OCI-LY3 (cell line): ENCODE measurements at regions not wholly inside any gene's neighbourhood (a gene's known extent, or its start where the extent isn't known, plus 50 kb on each side); places are given as distances from the start of the nearest gene placed in this dataset.

Source experiments
- H2AFZ ChIP-seq: fragments of 200-600, 300-600 bp; shearing (Covaris generic); 2 replicates; pipeline ENCODE4 v1.6.0; 2014; ENCODE audit warnings: antibody characterized with exemption, low read depth, low read length
- H3K27ac ChIP-seq: fragments of 200-600, 300-600 bp; sonication (generic); 2 replicates; pipeline ENCODE4 v1.5.1; 2014; ENCODE audit warnings: mild to moderate bottlenecking, low read length, moderate library complexity, mixed read lengths
- H3K27me3 ChIP-seq: fragments of 200-600, 300-600 bp; sonication (generic); 2 replicates; pipeline ENCODE4 v1.6.1; 2014; ENCODE audit warnings: low read depth, low read length, mixed read lengths
- H3K36me3 ChIP-seq: fragments of 200-600, 300-600 bp; sonication (generic); replicated peaks from 2 replicates; pipeline ENCODE3; 2014; ENCODE audit warnings: low read depth, low read length, mixed read lengths
- H3K4me1 ChIP-seq: fragments of 300-600, 200-600 bp; sonication (generic); 2 replicates; pipeline ENCODE4 v1.6.1; 2014; ENCODE audit warnings: low read length, mixed read lengths
- H3K4me2 ChIP-seq: fragments of 200-600, 300-600 bp; sonication (generic); 2 replicates; pipeline ENCODE4 v1.6.1; 2014; ENCODE audit warnings: low read length, mixed read lengths
- H3K4me3 ChIP-seq: fragments of 300-600, 200-600 bp; sonication (generic); 2 replicates; pipeline ENCODE4 v1.5.1; 2014; ENCODE audit warnings: antibody characterized with exemption, mild to moderate bottlenecking, low read length, moderate library complexity
- H3K79me2 ChIP-seq: fragments of 300-600, 200-600 bp; shearing (Covaris generic); 2 replicates; pipeline ENCODE4 v1.6.1; 2014; ENCODE audit warnings: mild to moderate bottlenecking, low read length, mixed read lengths
- H3K9ac ChIP-seq: fragments of 300-600, 200-600 bp; shearing (Covaris generic); 2 replicates; pipeline ENCODE4 v1.6.0; 2014; ENCODE audit warnings: mild to moderate bottlenecking, low read length, moderate library complexity
- H3K9me3 ChIP-seq: fragments of 200-600, 300-600 bp; shearing (Covaris generic); 2 replicates; pipeline ENCODE4 v1.6.1; 2014; ENCODE audit warnings: low read length, mixed read lengths; ENCODE audit not compliant: insufficient read depth
- H4K20me1 ChIP-seq: fragments of 200-600, 300-600 bp; sonication (generic); 2 replicates; pipeline ENCODE4 v1.6.1; 2016; ENCODE audit warnings: low read length, mixed read lengths; ENCODE audit not compliant: insufficient read depth
- CTCF ChIP-seq: fragments of 200-600, 300-600 bp; sonication (generic); IDR thresholded peaks from 2 replicates; pipeline ENCODE4 v1.5.1; 2014; ENCODE audit warnings: antibody characterized with exemption, low read length, low read depth
- EZH2phosphoT487 ChIP-seq: fragments of 200-600 bp; shearing (Covaris generic); IDR thresholded peaks from 2 replicates; pipeline ENCODE4 v1.6.1; 2018; ENCODE audit warnings: antibody characterized with exemption, mixed run types, low read depth

GRCh38 chr10:131500892-131501291, 189.4 kb upstream of the TCERG1L start:
- Histone ChIP-seq H3K79me2 (no peaks in the 10 kb centered on the region), H3K4me1 (no peaks in the 10 kb centered on the region), H2AFZ (no peak overlapping the region), H3K4me2 (no peak overlapping the region), H3K36me3 (no peaks in the 10 kb centered on the region), H4K20me1 (no peaks in the 10 kb centered on the region), H3K27ac (no peak overlapping the region), H3K4me3 (no peak overlapping the region), H3K9ac (no peak overlapping the region), H3K9me3 (no peaks in the 10 kb centered on the region), H3K27me3 (no peaks in the 10 kb centered on the region)
- TF ChIP-seq CTCF (no peak), EZH2phosphoT487 (no peak)

- TF ChIP-seq EZH2phosphoT487 (no peak), CTCF (no peak)
These were observed 192.5 kb upstream of the TCERG1L start for GRCh38 chr10:131503992-131504391.

GRCh38 chr10:131511391-131511790, 199.9 kb upstream of the TCERG1L start:
- Histone ChIP-seq H3K36me3 (no peaks in the 10 kb centered on the region), H3K27ac (no peak overlapping the region), H4K20me1 (no peaks in the 10 kb centered on the region), H2AFZ (no peak overlapping the region), H3K79me2 (no peaks in the 10 kb centered on the region), H3K4me1 (no peaks in the 10 kb centered on the region), H3K4me3 (no peak overlapping the region), H3K9ac (no peak overlapping the region), H3K4me2 (no peak overlapping the region), H3K27me3 (no peaks in the 10 kb centered on the region), H3K9me3 (no peaks in the 10 kb centered on the region)
- TF ChIP-seq CTCF (no peak), EZH2phosphoT487 (no peak)

More at GRCh38 chr10:131503992-131504391, 192.5 kb upstream of the TCERG1L start:
- no peak overlapping the region for H3K27ac ChIP-seq
- no peaks in the 10 kb centered on the region for H3K4me1 ChIP-seq
- H3K9ac ChIP-seq = no peak overlapping the region
- no peak overlapping the region for H3K4me2 ChIP-seq
- no peaks in the 10 kb centered on the region for H3K9me3 ChIP-seq
- no peak overlapping the region for H3K4me3 ChIP-seq
- H2AFZ ChIP-seq = no peak overlapping the region
- no peaks in the 10 kb centered on the region for H3K36me3 ChIP-seq
- no peaks in the 10 kb centered on the region for H4K20me1 ChIP-seq
- H3K79me2 ChIP-seq = no peaks in the 10 kb centered on the region
- no peaks in the 10 kb centered on the region for H3K27me3 ChIP-seq

GRCh38 chr10:131512852-131513251, 201.3 kb upstream of the TCERG1L start:
- no peak for TF ChIP-seq EZH2phosphoT487
- TF ChIP-seq CTCF = no peak
- Histone ChIP-seq H4K20me1 (no peaks in the 10 kb centered on the region), H3K79me2 (no peaks in the 10 kb centered on the region)

More at GRCh38 chr10:131512852-131513251, 201.3 kb upstream of the TCERG1L start:
- Histone ChIP-seq H3K4me3 (no peak overlapping the region), H3K27ac (no peak overlapping the region), H3K4me1 (no peaks in the 10 kb centered on the region), H3K9ac (no peak overlapping the region), H3K9me3 (no peaks in the 10 kb centered on the region), H3K36me3 (no peaks in the 10 kb centered on the region), H2AFZ (no peak overlapping the region), H3K4me2 (no peak overlapping the region), H3K27me3 (no peaks in the 10 kb centered on the region)
